H9 (cell line): ENCODE measurements at regions not wholly inside any gene's neighbourhood (a gene's known extent, or its start where the extent isn't known, plus 50 kb on each side); places are given as distances from the start of the nearest gene placed in this dataset.

Experiments
- DNase-seq: peaks from one replicate; pipeline ENCODE4 v3.0.0-alpha.2; 2017
- H2AFZ ChIP-seq: one replicate; pipeline ENCODE4 v1.6.1; 2013; ENCODE audit warnings: mild to moderate bottlenecking, low read length, control low read depth, moderate library complexity
- H2AK5ac ChIP-seq: 2 replicates; pipeline ENCODE4 v1.6.1; 2013; ENCODE audit warnings: low read length, control low read depth, mixed read lengths; ENCODE audit not compliant: insufficient read length
- H2BK120ac ChIP-seq: one replicate; pipeline ENCODE4 v1.6.1; 2013; ENCODE audit warnings: low read depth, mild to moderate bottlenecking, low read length, control low read depth, inconsistent platforms; ENCODE audit not compliant: poor library complexity, severe bottlenecking
- H2BK12ac ChIP-seq: 2 replicates; pipeline ENCODE4 v1.6.1; 2013; ENCODE audit warnings: low read length, control low read depth, mixed read lengths, low read depth; ENCODE audit not compliant: insufficient read length
- H2BK15ac ChIP-seq: 2 replicates; pipeline ENCODE4 v1.6.1; 2013; ENCODE audit warnings: low read depth, low read length, control low read depth
- H2BK20ac ChIP-seq: one replicate; pipeline ENCODE4 v1.6.1; 2013; ENCODE audit warnings: low read depth, mild to moderate bottlenecking, low read length, control low read depth, inconsistent platforms; ENCODE audit not compliant: poor library complexity, severe bottlenecking
- H2BK5ac ChIP-seq: 2 replicates; pipeline ENCODE4 v1.6.1; 2013; ENCODE audit warnings: low read length, control low read depth, mixed read lengths; ENCODE audit not compliant: insufficient read length
- H3K14ac ChIP-seq: 2 replicates; pipeline ENCODE4 v1.6.1; 2013; ENCODE audit warnings: low read length, control low read depth; ENCODE audit not compliant: insufficient read depth
- H3K18ac ChIP-seq: 2 replicates; pipeline ENCODE4 v1.6.1; 2013; ENCODE audit warnings: low read depth, mild to moderate bottlenecking, mixed read lengths, low read length, control low read depth; ENCODE audit not compliant: insufficient read length
- H3K23ac ChIP-seq: 2 replicates; pipeline ENCODE4 v1.6.1; 2013; ENCODE audit warnings: low read length, control low read depth, mixed read lengths, low read depth; ENCODE audit not compliant: insufficient read length
- H3K23me2 ChIP-seq: 2 replicates; pipeline ENCODE4 v1.6.1; 2013; ENCODE audit warnings: low read depth, mild to moderate bottlenecking, mixed read lengths, low read length, control low read depth; ENCODE audit not compliant: insufficient read length, poor library complexity, severe bottlenecking
- H3K27ac ChIP-seq: 2 replicates; pipeline ENCODE4 v1.5.1; 2013; ENCODE audit warnings: low read length, control low read depth, mixed read lengths, low read depth; ENCODE audit not compliant: insufficient read length
- H3K27me3 ChIP-seq: 2 replicates; pipeline ENCODE4 v1.6.1; 2013; ENCODE audit warnings: low read length, control low read depth, inconsistent platforms; ENCODE audit not compliant: insufficient read depth
- H3K4ac ChIP-seq: 2 replicates; pipeline ENCODE4 v1.6.1; 2013; ENCODE audit warnings: low read depth, mild to moderate bottlenecking, control low read depth, inconsistent platforms, low read length, moderate library complexity
- H3K4me1 ChIP-seq: 2 replicates; pipeline ENCODE4 v1.6.1; 2013; ENCODE audit warnings: low read length, control low read depth, inconsistent platforms; ENCODE audit not compliant: insufficient read depth
- H3K4me2 ChIP-seq: 2 replicates; pipeline ENCODE4 v1.6.1; 2013; ENCODE audit warnings: low read length, control low read depth, mixed read lengths; ENCODE audit not compliant: insufficient read length, insufficient read depth
- H3K56ac ChIP-seq: 2 replicates; pipeline ENCODE4 v1.6.1; 2013; ENCODE audit warnings: low read depth, mild to moderate bottlenecking, mixed read lengths, low read length, control low read depth; ENCODE audit not compliant: insufficient read length
- H3K79me1 ChIP-seq: 2 replicates; pipeline ENCODE4 v1.6.1; 2013; ENCODE audit warnings: low read depth, mild to moderate bottlenecking, moderate library complexity, low read length, control low read depth, inconsistent platforms; ENCODE audit not compliant: insufficient read depth, poor library complexity, severe bottlenecking
- H3K79me2 ChIP-seq: 2 replicates; pipeline ENCODE4 v1.6.1; 2013; ENCODE audit warnings: low read length, control low read depth, inconsistent platforms; ENCODE audit not compliant: insufficient read depth
- H3K9ac ChIP-seq: 2 replicates; pipeline ENCODE4 v1.6.1; 2013; ENCODE audit warnings: low read length, control low read depth, mixed read lengths; ENCODE audit not compliant: insufficient read length; ENCODE audit errors: extremely low read depth
- H3K9me3 ChIP-seq: one replicate; pipeline ENCODE4 v1.6.1; 2013; ENCODE audit warnings: low read depth, low read length, inconsistent platforms; ENCODE audit not compliant: control insufficient read depth
- H3T11ph ChIP-seq: one replicate; pipeline ENCODE4 v1.6.1; 2013; ENCODE audit warnings: mild to moderate bottlenecking, low read length, control low read depth, inconsistent platforms
- H4K20me1 ChIP-seq: one replicate; pipeline ENCODE4 v1.6.1; 2013; ENCODE audit not compliant: control insufficient read depth, insufficient read length, insufficient read depth
- H4K5ac ChIP-seq: 2 replicates; pipeline ENCODE4 v1.6.1; 2013; ENCODE audit warnings: low read depth, mild to moderate bottlenecking, mixed read lengths, low read length, control low read depth; ENCODE audit not compliant: insufficient read length
- H4K8ac ChIP-seq: replicated peaks from 2 replicates; pipeline ENCODE4 v1.6.1; 2013; ENCODE audit warnings: low read length, control low read depth, mixed read lengths, low read depth; ENCODE audit not compliant: insufficient read length
- H4K91ac ChIP-seq: 2 replicates; pipeline ENCODE4 v1.6.1; 2013; ENCODE audit warnings: low read depth, mild to moderate bottlenecking, moderate library complexity, mixed read lengths, low read length, control low read depth; ENCODE audit not compliant: insufficient read length
- H3K27ac Mint-ChIP-seq, 3 experiments: 2 replicates in 2 of 3; 3 replicates in 1 of 3; pipeline ENCODE4 v1.8.0; 2020 to 2021; ENCODE audit warnings: mixed read lengths in 3 of 3, mild to moderate bottlenecking in 1 of 3, moderate library complexity in 1 of 3
- H3K27me3 Mint-ChIP-seq: 2 replicates; pipeline ENCODE4 v1.8.0; 2021; ENCODE audit warnings: low read depth, mild to moderate bottlenecking, moderate library complexity, mixed read lengths
- H3K36me3 Mint-ChIP-seq, 3 experiments: 2 replicates in 2 of 3; 3 replicates in 1 of 3; pipeline ENCODE4 v1.8.0; 2020 to 2021; ENCODE audit warnings: low read depth in 3 of 3, mixed read lengths in 3 of 3; ENCODE audit not compliant: insufficient read depth in 1 of 3
- H3K4me1 Mint-ChIP-seq, 2 experiments: 2 replicates each; pipeline ENCODE4 v1.8.0; 2020; ENCODE audit warnings: mixed read lengths in 2 of 2
- H3K4me3 Mint-ChIP-seq, 2 experiments: 2 replicates in 1 of 2; 3 replicates in 1 of 2; pipeline ENCODE4 v1.8.0; 2020 to 2021; ENCODE audit warnings: mild to moderate bottlenecking in 2 of 2, mixed read lengths in 2 of 2, moderate library complexity in 1 of 2
- H3K9me3 Mint-ChIP-seq, 2 experiments: 2 replicates in 1 of 2; 3 replicates in 1 of 2; pipeline ENCODE4 v1.8.0; 2020; ENCODE audit warnings: mild to moderate bottlenecking in 2 of 2, mixed read lengths in 2 of 2, moderate library complexity in 1 of 2
- WGBS: extraction: QIAGEN DNeasy Blood & Tissue Kit; methylation state at CpG from one replicate; pipeline ENCODE4 v1.1.7; 2013; ENCODE audit warnings: missing lambda C conversion rate, low lambda C conversion rate, mixed read lengths; ENCODE audit not compliant: insufficient read length; ENCODE audit errors: extremely low coverage; 5-methylcytosine and 5-hydroxymethylcytosine counted together
- TF ChIP-seq, protein P1 (sequence below): fragments of 200-600 bp; sonication (generic); conservative IDR thresholded peaks from 3 replicates; pipeline ENCODE4 v1.8.0; 2021; ENCODE audit warnings: antibody characterized with exemption, mild to moderate bottlenecking

DNA sequence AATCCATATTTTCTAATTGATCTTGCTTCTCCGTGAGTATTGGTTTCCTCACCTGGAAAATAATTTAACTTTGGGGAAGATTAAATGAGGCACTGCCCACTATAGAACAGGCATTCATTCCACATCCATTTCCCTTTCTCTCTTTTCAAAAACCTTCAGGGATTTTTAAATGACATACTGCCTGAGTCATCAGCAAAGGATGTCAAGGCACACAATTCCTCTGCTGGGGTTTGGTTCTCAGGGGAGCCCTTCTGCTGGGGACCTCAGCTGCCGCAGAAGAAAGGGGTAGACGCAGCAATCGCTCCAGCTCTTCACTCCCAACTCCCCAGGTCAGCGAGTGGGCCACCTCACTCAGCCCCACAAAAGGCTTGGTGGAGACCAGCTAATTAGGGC lies 90.7 kb upstream of the BACH2 start:
- no peak overlapping the region for H4K8ac ChIP-seq
- no peaks in the 10 kb centered on the region for H3K23me2 ChIP-seq
- H2BK20ac ChIP-seq, result no peak overlapping the region
- no peak overlapping the region for H2AFZ ChIP-seq
- no peaks in the 10 kb centered on the region for H3K9me3 ChIP-seq
- no peak overlapping the region for H2BK12ac ChIP-seq
- no peaks in the 10 kb centered on the region for H3K79me2 ChIP-seq
- H3K36me3 Mint-ChIP-seq, result no peaks in the 10 kb centered on the region
- H3K4me2 ChIP-seq, result no peak overlapping the region
- H3K56ac ChIP-seq, result no peak overlapping the region
- H3K27ac ChIP-seq, result no peak overlapping the region
- no peak overlapping the region; a peak in 1 of 7 replicates for H3K27ac Mint-ChIP-seq
- TF ChIP-seq, protein P1, sequence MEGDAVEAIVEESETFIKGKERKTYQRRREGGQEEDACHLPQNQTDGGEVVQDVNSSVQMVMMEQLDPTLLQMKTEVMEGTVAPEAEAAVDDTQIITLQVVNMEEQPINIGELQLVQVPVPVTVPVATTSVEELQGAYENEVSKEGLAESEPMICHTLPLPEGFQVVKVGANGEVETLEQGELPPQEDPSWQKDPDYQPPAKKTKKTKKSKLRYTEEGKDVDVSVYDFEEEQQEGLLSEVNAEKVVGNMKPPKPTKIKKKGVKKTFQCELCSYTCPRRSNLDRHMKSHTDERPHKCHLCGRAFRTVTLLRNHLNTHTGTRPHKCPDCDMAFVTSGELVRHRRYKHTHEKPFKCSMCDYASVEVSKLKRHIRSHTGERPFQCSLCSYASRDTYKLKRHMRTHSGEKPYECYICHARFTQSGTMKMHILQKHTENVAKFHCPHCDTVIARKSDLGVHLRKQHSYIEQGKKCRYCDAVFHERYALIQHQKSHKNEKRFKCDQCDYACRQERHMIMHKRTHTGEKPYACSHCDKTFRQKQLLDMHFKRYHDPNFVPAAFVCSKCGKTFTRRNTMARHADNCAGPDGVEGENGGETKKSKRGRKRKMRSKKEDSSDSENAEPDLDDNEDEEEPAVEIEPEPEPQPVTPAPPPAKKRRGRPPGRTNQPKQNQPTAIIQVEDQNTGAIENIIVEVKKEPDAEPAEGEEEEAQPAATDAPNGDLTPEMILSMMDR, result no peak
- no CpG with 5 or more reads among the region's 5 CpGs for WGBS
- no peaks in the 10 kb centered on the region for H3K79me1 ChIP-seq
- H3K4me1 Mint-ChIP-seq, result peaks cover 56% of the 10 kb centered on the region in 2 experiments
- H2BK5ac ChIP-seq, result no peak overlapping the region
- H3K23ac ChIP-seq, result no peak overlapping the region
- no peak for DNase-seq
- H4K20me1 ChIP-seq, result no peaks in the 10 kb centered on the region
- no peak overlapping the region for H3K14ac ChIP-seq
- H3K9me3 Mint-ChIP-seq, result no peaks in the 10 kb centered on the region
- H3K27me3 Mint-ChIP-seq, result no peaks in the 10 kb centered on the region
- no peak overlapping the region for H3K9ac ChIP-seq
- no peak overlapping the region for H3K4me3 Mint-ChIP-seq
- H2BK15ac ChIP-seq, result no peak overlapping the region
- H3T11ph ChIP-seq, result no peak overlapping the region
- H3K4ac ChIP-seq, result no peak overlapping the region
- no peak overlapping the region for H2AK5ac ChIP-seq
- H2BK120ac ChIP-seq, result no peak overlapping the region
- H4K91ac ChIP-seq, result no peak overlapping the region
- peaks cover 8% of the 10 kb centered on the region; the same call in 1 of the 2 replicates for H3K4me1 ChIP-seq
- H3K27me3 ChIP-seq, result no peaks in the 10 kb centered on the region
- no peak overlapping the region for H3K18ac ChIP-seq
- H4K5ac ChIP-seq, result no peak overlapping the region
